ENCODE measurements at regions not wholly inside any gene's neighbourhood (a gene's known extent, or its start where the extent isn't known, plus 50 kb on each side); places are given as distances from the start of the nearest gene placed in this dataset.
"Not testable (repeated sequence)": the region's sequence is repeated elsewhere in the genome, so short reads cannot be mapped to it uniquely, and the experiment has no call there.

DNA sequence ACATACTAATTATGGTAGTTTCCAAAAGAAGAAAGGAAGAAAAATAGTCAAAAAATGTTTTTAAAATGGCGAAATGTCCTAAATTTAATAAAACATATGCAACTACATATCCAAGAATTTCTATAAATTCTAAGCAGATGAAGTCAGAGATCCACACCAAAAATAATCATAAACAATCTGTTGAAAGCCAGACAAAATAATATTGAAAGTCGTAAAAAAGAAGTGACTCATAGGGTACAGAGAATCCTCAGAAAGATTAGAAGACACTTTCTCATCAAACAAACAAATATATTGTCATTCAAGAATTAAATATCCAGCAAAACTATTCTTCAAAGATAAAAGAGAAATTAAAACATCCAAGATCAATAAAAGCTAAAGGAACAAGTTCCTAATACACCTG is 281.4 kb upstream of the ZNF804A start:
- no peaks in the 10 kb centered on the region for H3K4me1 Mint-ChIP-seq

DNA sequence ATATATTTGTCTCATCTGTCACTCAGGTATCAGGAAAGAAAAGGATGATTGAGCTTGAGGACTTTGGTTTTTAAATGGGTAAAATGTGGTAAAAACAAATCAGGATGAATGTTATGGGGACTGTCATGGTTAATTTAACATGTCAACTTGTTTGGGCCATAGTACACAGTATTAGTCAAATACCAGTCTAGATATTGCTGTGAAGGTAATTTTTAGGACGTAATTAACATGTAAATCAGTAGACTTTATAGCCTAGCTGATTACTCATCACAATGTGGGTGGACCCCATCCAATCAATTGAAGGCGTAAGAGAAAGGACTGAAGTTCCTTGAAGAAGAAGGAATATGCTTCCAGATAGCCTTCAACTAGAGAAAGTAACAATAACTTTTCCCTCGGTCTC is 275.7 kb upstream of the ZNF804A start:
- no peak for DNase-seq
- Mint-ChIP-seq H3K36me3 (no peaks in the 10 kb centered on the region), H3K4me1 (no peaks in the 10 kb centered on the region), H3K27me3 (no peaks in the 10 kb centered on the region), H3K9me3 (no peaks in the 10 kb centered on the region), H3K27ac (no peak overlapping the region), H3K4me3 (no peak overlapping the region)
- ATAC-seq (replicated peaks): no peak

More for the DNA sequence above, 281.4 kb upstream of the ZNF804A start:
- H3K9me3 Mint-ChIP-seq: no peaks in the 10 kb centered on the region
- H3K4me3 Mint-ChIP-seq: no peak overlapping the region
- H3K36me3 Mint-ChIP-seq: no peaks in the 10 kb centered on the region
- ATAC-seq (replicated peaks) (no peak), DNase-seq (no peak)
- no peaks in the 10 kb centered on the region for H3K27me3 Mint-ChIP-seq
- no peak overlapping the region for H3K27ac Mint-ChIP-seq

DNA sequence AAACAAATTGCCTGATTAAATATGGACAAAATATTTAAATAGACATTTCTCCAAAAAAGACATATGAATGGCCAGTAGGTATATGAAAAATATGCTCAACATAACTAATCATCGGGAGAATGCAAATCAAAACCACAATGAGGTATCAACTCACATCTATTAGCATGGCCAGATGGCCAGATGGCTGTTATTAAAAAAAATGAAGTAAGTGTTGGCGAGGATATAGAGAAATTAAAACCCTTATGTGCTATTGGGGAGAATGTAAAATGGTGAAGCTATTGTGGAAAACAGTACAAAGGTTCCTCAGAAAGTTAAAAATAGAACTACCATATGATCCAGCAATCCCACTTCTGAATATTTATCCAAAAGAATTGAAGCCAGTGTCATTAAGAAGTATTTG is 272.3 kb upstream of the ZNF804A start:
- Mint-ChIP-seq H3K9me3 (no peaks in the 10 kb centered on the region), H3K27ac (no peak overlapping the region), H3K4me3 (no peak overlapping the region), H3K4me1 (no peaks in the 10 kb centered on the region), H3K36me3 (no peaks in the 10 kb centered on the region), H3K27me3 (no peaks in the 10 kb centered on the region)
- no peak for ATAC-seq (replicated peaks)
- no peak for DNase-seq

DNA sequence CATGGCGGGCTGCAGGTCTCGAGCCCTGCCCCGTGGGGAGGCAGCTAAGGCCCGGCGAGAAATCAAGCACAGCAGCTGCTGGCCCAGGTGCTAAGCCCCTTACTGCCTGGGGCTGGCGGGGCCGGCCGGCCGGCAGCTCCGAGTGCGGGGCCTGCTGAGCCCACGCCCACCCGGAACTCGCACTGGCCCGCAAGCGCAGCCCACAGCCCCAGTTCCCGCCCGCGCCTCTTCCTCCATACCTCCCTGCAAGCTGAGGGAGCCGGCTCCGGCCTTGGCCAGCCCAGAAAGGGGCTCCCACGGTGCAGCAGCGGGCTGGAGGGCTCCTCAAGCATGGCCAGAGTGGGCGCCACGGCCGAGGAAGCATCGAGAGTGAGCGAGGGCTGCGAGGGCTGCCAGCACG is 270.5 kb upstream of the ZNF804A start:
- H3K4me3 Mint-ChIP-seq; DNase-seq; H3K4me1 Mint-ChIP-seq; H3K27me3 Mint-ChIP-seq; ATAC-seq (replicated peaks); H3K36me3 Mint-ChIP-seq; H3K27ac Mint-ChIP-seq; H3K9me3 Mint-ChIP-seq: not testable (repeated sequence)

DNA sequence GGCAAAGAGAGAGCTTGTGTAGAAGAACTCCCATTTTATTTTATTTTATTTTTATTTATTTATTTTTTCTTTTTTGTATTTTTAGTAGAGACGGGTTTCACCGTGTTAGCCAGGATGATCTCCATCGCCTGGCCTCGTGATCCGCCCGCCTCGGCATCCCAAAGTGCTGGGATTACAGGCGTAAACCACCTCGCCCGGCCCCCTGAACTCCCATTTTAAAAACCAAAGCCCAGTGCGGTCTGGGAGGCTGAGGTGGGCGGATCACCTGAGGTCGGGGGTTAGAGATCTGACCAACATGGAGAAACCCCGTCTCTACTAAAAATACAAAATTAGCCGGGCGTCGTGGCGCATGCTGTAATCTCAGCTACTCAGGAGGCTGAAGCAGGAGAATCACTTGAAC is 267.8 kb upstream of the ZNF804A start:
- H3K4me1 Mint-ChIP-seq; DNase-seq; H3K4me3 Mint-ChIP-seq; ATAC-seq (replicated peaks); H3K27me3 Mint-ChIP-seq; H3K36me3 Mint-ChIP-seq; H3K9me3 Mint-ChIP-seq; H3K27ac Mint-ChIP-seq: not testable (repeated sequence)

DNA sequence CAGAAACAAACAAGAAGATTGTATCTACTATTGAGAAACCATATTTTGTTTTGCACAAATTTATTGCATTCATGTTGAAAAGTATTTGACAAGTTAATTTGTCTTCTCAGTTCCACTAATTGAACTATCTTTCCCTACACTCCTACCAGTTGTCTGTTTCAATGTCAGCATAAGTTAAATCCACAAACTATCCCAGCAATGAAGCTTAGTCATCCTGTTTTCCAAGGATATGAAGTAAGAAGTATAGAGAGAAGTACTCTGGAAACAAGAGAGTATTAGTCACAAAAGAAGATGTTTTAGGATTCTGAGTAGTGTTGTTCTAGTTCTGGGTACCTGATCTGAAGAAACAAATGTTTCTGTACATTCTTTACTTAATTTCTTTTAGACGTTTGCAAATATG is 261.6 kb upstream of the ZNF804A start:
- Mint-ChIP-seq H3K27me3 (no peaks in the 10 kb centered on the region), H3K9me3 (no peaks in the 10 kb centered on the region), H3K4me3 (no peak overlapping the region), H3K27ac (no peak overlapping the region), H3K36me3 (no peaks in the 10 kb centered on the region), H3K4me1 (no peaks in the 10 kb centered on the region)
- ATAC-seq (replicated peaks) (no peak), DNase-seq (no peak)

DNA sequence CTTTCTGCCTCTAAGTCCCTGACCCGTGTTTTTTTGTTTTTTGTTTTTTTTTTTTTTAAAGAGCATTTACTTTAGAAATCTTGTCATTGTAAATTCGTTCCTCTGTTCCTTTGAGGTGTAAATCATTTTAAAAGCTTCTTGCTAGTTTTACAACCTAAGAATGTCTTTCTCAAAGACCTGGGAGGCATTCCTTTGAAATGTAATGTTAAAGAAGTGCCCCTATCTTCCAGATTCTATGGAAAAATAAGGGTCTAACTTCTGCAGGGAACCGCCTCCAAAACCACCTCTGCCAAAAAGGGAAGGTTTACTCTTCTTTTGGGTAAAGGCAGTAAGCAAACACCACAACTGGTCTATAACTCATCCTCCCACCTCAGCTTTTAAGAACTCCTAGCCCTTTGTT is 259.6 kb upstream of the ZNF804A start:
- no peak overlapping the region for H3K4me3 Mint-ChIP-seq
- H3K36me3 Mint-ChIP-seq: no peaks in the 10 kb centered on the region
- H3K9me3 Mint-ChIP-seq: no peaks in the 10 kb centered on the region
- no peak overlapping the region for H3K27ac Mint-ChIP-seq
- H3K4me1 Mint-ChIP-seq: no peaks in the 10 kb centered on the region
- no peaks in the 10 kb centered on the region for H3K27me3 Mint-ChIP-seq
- DNase-seq: no peak
- no peak for ATAC-seq (replicated peaks)

DNA sequence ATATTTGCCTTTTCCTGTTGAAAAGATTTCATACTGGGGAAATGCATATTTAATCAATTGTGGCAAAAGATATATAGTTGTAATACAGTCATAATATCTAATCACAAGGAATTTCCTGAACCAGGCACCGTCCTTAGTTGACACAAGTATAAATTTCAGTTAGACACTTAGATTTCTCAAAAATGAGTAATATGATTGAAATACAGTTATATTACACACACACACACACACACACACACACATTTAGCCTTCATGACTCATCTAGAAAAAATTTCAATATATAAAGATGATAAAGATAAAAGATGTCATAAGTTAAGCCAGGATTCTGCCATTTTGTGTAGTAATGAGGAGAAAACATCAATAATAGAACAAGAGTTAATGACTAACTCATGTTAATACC is 258.4 kb upstream of the ZNF804A start:
- no peaks in the 10 kb centered on the region for H3K27me3 Mint-ChIP-seq
- DNase-seq (no peak), ATAC-seq (replicated peaks) (no peak)
- no peak overlapping the region for H3K4me3 Mint-ChIP-seq
- no peak overlapping the region for H3K27ac Mint-ChIP-seq
- no peaks in the 10 kb centered on the region for H3K36me3 Mint-ChIP-seq
- no peaks in the 10 kb centered on the region for H3K4me1 Mint-ChIP-seq
- H3K9me3 Mint-ChIP-seq: no peaks in the 10 kb centered on the region

DNA sequence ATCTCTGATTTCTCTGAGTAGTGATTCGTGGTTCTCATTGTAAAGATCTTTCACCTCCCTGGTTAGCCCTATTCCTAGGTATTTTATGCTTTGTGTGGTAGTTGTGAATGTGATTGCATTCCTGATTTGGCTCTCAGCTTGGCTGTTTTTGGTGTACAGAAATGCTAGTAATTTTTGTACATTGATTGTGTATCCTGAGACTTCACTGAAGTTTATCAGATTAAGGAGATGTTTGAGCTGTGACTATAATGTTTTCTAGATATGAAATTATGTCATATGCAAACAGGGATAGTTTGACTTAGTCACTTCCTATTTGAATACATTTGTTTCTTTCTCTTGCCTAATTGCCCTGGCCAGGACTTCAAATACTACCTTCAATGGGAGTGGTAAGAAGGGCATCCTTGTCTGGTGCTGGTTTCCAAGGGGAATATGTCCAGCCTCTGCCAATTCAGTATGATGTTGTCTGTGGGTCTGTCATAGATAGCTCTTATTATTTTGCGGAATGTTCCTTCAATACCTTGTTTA is 251.9 kb upstream of the ZNF804A start:
- no peaks in the 10 kb centered on the region for H3K36me3 Mint-ChIP-seq
- no peaks in the 10 kb centered on the region for H3K4me1 Mint-ChIP-seq
- peaks cover 0 to 1% of the 10 kb centered on the region in 2 donors for H3K9me3 Mint-ChIP-seq
- no peak for DNase-seq
- H3K27ac Mint-ChIP-seq: no peak overlapping the region
- no peak for ATAC-seq (replicated peaks)
- no peak overlapping the region for H3K4me3 Mint-ChIP-seq
- no peaks in the 10 kb centered on the region for H3K27me3 Mint-ChIP-seq

DNA sequence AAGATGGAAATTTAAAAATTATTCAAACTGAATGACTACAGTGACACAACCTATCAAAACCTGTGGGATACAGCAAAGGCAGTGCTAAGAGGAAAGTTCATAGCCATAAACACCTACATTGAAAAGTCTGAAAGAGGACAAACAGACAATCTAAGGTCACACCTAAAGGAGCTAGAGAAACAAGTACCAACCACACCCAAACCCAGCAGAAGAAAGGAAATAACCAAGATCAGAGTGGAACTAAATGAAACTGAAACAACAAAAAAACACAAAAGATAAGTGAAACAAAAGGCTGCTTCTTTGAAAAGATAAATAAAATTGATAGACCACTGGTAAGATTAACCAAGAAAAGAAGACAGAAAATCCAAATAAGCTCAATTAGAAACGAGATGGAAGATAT is 247.2 kb upstream of the ZNF804A start:
- Mint-ChIP-seq H3K36me3 (no peaks in the 10 kb centered on the region), H3K9me3 (peaks cover 0 to 1% of the 10 kb centered on the region in 2 donors), H3K4me3 (no peak overlapping the region), H3K27me3 (no peaks in the 10 kb centered on the region), H3K4me1 (no peaks in the 10 kb centered on the region), H3K27ac (no peak overlapping the region)
- ATAC-seq (replicated peaks) (no peak), DNase-seq (no peak)

DNA sequence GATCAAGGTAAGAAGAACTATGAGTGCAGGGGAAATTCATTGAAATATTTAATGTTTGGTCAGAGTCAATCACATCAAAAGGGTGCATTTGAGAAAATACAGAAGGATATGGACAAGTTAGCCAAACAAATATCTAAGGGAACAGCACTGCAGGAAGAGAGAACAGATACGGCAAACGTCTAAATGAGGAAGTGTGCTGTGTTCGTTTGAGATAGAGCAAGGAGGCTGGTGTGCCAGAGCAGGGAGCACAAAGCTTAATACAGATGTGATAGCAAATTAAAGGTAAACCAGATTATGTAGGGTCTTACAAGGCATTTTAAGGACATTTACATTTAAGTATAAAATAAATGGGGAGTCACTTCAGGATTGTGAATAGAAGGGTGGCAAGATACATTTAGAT is 241.3 kb upstream of the ZNF804A start:
- no peaks in the 10 kb centered on the region for H3K9me3 Mint-ChIP-seq
- DNase-seq (no peak), ATAC-seq (replicated peaks) (no peak)
- no peaks in the 10 kb centered on the region for H3K36me3 Mint-ChIP-seq
- H3K4me1 Mint-ChIP-seq: no peaks in the 10 kb centered on the region
- no peak overlapping the region for H3K27ac Mint-ChIP-seq
- no peak overlapping the region for H3K4me3 Mint-ChIP-seq
- no peaks in the 10 kb centered on the region for H3K27me3 Mint-ChIP-seq

DNA sequence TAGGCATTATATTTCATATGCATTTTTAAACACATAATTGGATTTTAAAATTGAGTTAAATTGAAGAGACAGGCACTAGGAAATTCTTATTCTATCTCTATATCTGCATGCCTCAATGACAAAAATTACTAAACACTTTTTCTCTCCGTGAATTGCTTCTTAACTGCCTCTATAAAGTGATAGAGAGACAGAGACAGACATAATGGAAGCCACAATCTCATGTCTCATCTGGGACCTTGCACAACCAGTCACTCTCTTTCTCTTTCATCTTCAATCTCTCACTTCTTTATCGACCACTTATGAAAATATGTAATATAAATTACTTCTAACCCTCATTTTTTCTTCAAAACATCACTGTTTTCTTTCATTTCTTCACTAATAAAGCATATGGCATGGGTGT is 238.9 kb upstream of the ZNF804A start:
- no peaks in the 10 kb centered on the region for H3K36me3 Mint-ChIP-seq
- H3K4me1 Mint-ChIP-seq: no peaks in the 10 kb centered on the region
- no peaks in the 10 kb centered on the region for H3K27me3 Mint-ChIP-seq
- H3K4me3 Mint-ChIP-seq: no peak overlapping the region
- DNase-seq: no peak
- no peak overlapping the region for H3K27ac Mint-ChIP-seq
- H3K9me3 Mint-ChIP-seq: no peaks in the 10 kb centered on the region
- no peak for ATAC-seq (replicated peaks)

DNA sequence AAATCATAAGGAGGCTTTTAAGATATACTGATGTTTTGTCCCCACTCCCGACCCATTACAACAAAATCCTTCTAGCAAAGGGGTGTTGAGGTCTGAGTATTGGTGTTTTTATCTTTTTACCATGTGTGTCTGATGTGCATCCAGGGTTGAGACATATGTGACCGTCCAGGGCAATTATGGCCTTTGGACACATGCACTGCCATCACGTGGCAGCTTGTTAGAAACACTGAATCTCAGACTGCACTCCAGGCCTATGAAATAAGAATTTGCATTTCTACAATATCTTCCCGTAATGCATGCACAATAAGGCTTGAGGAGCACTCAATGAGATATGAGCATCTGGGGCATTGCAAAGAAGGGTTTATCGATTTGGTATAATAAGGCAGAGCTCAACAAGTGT is 235.1 kb upstream of the ZNF804A start:
- ATAC-seq (replicated peaks) (no peak), DNase-seq (no peak)
- Mint-ChIP-seq H3K27me3 (no peaks in the 10 kb centered on the region), H3K4me1 (no peaks in the 10 kb centered on the region), H3K36me3 (no peaks in the 10 kb centered on the region), H3K27ac (no peak overlapping the region), H3K9me3 (no peaks in the 10 kb centered on the region), H3K4me3 (no peak overlapping the region)

DNA sequence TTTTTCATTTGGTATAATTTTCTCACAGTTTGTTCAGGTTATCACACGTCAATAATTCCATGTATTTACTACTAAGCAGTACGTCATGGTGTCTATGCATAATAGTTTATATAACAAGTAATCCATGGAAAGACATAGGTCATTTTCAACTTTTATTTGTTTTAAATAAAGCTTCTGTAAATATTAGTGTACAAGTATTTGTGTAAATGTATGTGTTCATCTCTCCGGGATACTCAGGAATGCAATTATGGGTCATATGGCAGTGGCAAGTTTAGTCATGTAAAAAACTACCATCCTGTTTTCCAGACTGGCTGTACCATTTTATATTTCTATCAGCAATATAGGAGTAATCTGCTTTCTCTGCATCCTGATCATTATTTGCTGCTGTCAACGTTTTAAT is 231.1 kb upstream of the ZNF804A start:
- ATAC-seq (replicated peaks) (no peak), DNase-seq (no peak)
- H3K4me3 Mint-ChIP-seq: no peak overlapping the region
- peaks cover 0 to 6% of the 10 kb centered on the region in 2 donors for H3K4me1 Mint-ChIP-seq
- H3K27ac Mint-ChIP-seq: no peak overlapping the region
- peaks cover 0 to 4% of the 10 kb centered on the region in 2 donors for H3K9me3 Mint-ChIP-seq
- no peaks in the 10 kb centered on the region for H3K27me3 Mint-ChIP-seq
- no peaks in the 10 kb centered on the region for H3K36me3 Mint-ChIP-seq

DNA sequence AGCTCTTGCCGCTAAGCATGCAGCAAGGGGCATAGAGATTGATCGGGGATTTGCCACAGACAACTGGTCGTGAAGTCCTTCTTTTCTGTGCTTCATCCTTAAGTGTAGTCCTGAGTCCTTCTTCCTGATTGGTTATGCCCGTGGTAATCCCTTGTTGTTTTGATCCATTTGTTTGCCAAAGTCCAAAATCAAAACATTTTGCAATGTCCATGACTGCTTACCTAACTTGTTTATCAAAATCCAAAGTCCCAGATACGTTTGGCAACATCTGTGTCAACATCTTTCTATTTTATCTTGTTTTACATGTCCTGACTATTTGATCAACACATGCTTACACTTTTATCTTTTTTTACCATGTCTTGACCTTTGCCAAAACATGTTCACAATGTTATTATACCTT is 229.0 kb upstream of the ZNF804A start:
- DNase-seq (no peak), ATAC-seq (replicated peaks) (no peak)
- peaks cover 0 to 4% of the 10 kb centered on the region in 2 donors for H3K9me3 Mint-ChIP-seq
- H3K27me3 Mint-ChIP-seq: no peaks in the 10 kb centered on the region
- no peak overlapping the region for H3K4me3 Mint-ChIP-seq
- H3K27ac Mint-ChIP-seq: no peak overlapping the region
- peaks cover 0 to 6% of the 10 kb centered on the region in 2 donors for H3K4me1 Mint-ChIP-seq
- no peaks in the 10 kb centered on the region for H3K36me3 Mint-ChIP-seq

DNA sequence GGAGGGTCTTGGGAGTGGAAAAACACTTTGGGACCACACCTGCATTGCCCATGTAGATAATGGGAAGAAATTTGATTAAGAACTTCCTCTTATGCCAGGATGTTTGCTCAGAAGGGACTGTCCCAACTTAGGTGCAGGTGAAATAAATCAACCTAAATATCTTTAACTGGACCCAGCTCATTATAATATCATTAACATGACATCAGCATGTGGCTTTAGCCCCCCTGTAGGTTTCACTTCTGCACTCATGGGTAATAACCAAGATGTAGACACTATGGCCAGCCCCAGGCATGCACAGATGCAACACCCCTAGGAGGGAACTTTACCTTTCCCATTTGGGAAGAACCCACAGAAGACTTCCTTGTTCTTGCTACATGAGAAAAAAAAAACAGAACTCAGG is 227.4 kb upstream of the ZNF804A start:
- DNase-seq (no peak), ATAC-seq (replicated peaks) (peak; percentile 71 to 85)
- H3K27ac Mint-ChIP-seq: no peak overlapping the region
- H3K27me3 Mint-ChIP-seq: no peaks in the 10 kb centered on the region
- peaks cover 0 to 6% of the 10 kb centered on the region in 2 donors for H3K4me1 Mint-ChIP-seq
- peaks cover 0 to 4% of the 10 kb centered on the region in 2 donors for H3K9me3 Mint-ChIP-seq
- H3K4me3 Mint-ChIP-seq: no peak overlapping the region
- H3K36me3 Mint-ChIP-seq: no peaks in the 10 kb centered on the region
